ENCODE measurements at regions not wholly inside any gene's neighbourhood (a gene's known extent, or its start where the extent isn't known, plus 50 kb on each side); places are given as distances from the start of the nearest gene placed in this dataset.

- TF ChIP-seq CTCF (conservative IDR thresholded peaks at IDR 0.05), result no peak
- H3K4me3 Mint-ChIP-seq, result no peak overlapping the region
- peaks cover 8% of the 10 kb centered on the region for H3K4me1 Mint-ChIP-seq
- no peaks in the 10 kb centered on the region for H3K36me3 Mint-ChIP-seq (ENCODE audit: low read depth)
- H3K27ac Mint-ChIP-seq (ENCODE audit: unreplicated experiment), result no peak overlapping the region
- H3K9me3 Mint-ChIP-seq, result no peaks in the 10 kb centered on the region
- DNase-seq (ENCODE audit: low read depth, low spot score), result no peak
- no peaks in the 10 kb centered on the region for H3K27me3 Mint-ChIP-seq (ENCODE audit: low read depth)
These were observed 170.4 kb upstream of the LPP start for GRCh38 chr3:187983484-187984124.

- Mint-ChIP-seq H3K36me3 (ENCODE audit: low read depth) (no peaks in the 10 kb centered on the region), H3K9me3 (no peaks in the 10 kb centered on the region), H3K4me3 (no peak overlapping the region), H3K27me3 (ENCODE audit: low read depth) (no peaks in the 10 kb centered on the region), H3K27ac (ENCODE audit: unreplicated experiment) (no peak overlapping the region), H3K4me1 (peaks cover 23% of the 10 kb centered on the region)
- no peak for DNase-seq (ENCODE audit: low read depth, low spot score)
- no peak for TF ChIP-seq CTCF (conservative IDR thresholded peaks at IDR 0.05)
These were observed 168.3 kb upstream of the LPP start for GRCh38 chr3:187985647-187986046.

DNA sequence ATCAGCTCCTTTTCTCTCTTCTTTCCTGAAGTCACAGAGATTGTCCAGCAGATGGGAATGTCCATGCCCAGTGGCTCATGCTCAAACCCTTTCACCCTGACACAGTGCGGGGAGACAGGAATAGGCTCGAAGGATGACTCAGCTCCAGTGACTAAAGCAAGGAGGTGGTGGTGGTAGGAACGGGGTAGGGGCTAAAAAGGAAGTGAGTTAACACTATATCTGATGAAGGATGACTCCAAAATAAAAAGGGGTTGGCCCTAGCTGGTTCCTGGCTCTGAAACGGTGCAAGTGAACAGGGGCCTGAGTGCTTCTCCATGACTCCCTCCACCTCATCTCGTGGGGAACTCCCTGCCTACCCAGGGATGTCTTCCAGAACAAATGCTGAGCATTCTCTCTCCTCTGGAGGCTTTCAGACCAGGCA is 167.4 kb upstream of the LPP start:
- H3K4me1 Mint-ChIP-seq, result peaks cover 30% of the 10 kb centered on the region
- no peak for DNase-seq (ENCODE audit: low read depth, low spot score)
- H3K27ac Mint-ChIP-seq (ENCODE audit: unreplicated experiment), result no peak overlapping the region
- no peaks in the 10 kb centered on the region for H3K36me3 Mint-ChIP-seq (ENCODE audit: low read depth)
- no peak overlapping the region for H3K4me3 Mint-ChIP-seq
- no peaks in the 10 kb centered on the region for H3K27me3 Mint-ChIP-seq (ENCODE audit: low read depth)
- no peak for TF ChIP-seq CTCF (conservative IDR thresholded peaks at IDR 0.05)
- no peaks in the 10 kb centered on the region for H3K9me3 Mint-ChIP-seq

GRCh38 chr3:187987187-187987586 is 166.8 kb upstream of the LPP start:
- H3K27ac Mint-ChIP-seq (ENCODE audit: unreplicated experiment), result no peak overlapping the region
- no peak for DNase-seq (ENCODE audit: low read depth, low spot score)
- H3K36me3 Mint-ChIP-seq (ENCODE audit: low read depth), result no peaks in the 10 kb centered on the region
- H3K4me3 Mint-ChIP-seq, result no peak overlapping the region
- no peaks in the 10 kb centered on the region for H3K27me3 Mint-ChIP-seq (ENCODE audit: low read depth)
- H3K9me3 Mint-ChIP-seq, result no peaks in the 10 kb centered on the region
- peaks cover 30% of the 10 kb centered on the region for H3K4me1 Mint-ChIP-seq
- TF ChIP-seq CTCF (conservative IDR thresholded peaks at IDR 0.05), result no peak

DNA sequence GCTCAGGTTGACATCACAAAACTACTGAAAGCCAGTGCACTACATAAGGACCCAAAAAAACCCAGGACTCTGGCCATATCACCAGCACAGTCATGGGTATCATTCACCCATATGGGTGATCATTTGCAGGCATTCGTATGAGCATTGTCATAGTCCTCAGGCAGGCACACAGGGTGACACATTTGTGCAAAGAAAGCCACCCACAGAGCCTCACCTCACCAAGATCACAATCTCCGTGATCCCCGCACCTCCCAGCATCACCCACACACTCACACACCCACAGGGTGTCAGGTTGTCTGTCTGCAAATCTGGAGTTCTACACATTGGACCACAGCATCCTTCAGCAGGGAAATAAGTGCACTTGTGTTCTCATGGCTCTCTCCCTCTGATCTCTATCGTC is 166.0 kb upstream of the LPP start:
- no peak overlapping the region for H3K4me3 Mint-ChIP-seq
- TF ChIP-seq CTCF (conservative IDR thresholded peaks at IDR 0.05), result no peak
- peaks cover 30% of the 10 kb centered on the region for H3K4me1 Mint-ChIP-seq
- no peaks in the 10 kb centered on the region for H3K36me3 Mint-ChIP-seq (ENCODE audit: low read depth)
- no peak for DNase-seq (ENCODE audit: low read depth, low spot score)
- no peaks in the 10 kb centered on the region for H3K9me3 Mint-ChIP-seq
- H3K27ac Mint-ChIP-seq (ENCODE audit: unreplicated experiment), result no peak overlapping the region
- no peaks in the 10 kb centered on the region for H3K27me3 Mint-ChIP-seq (ENCODE audit: low read depth)

Measured in neural crest cell (in vitro differentiated cells).